ENCODE measurements at regions not wholly inside any gene's neighbourhood (a gene's known extent, or its start where the extent isn't known, plus 50 kb on each side); places are given as distances from the start of the nearest gene placed in this dataset.

GRCh38 chr7:25963733-25964132, 188.3 kb upstream of the NFE2L3 start:
- no peak for TF ChIP-seq CTCF (IDR thresholded peaks at IDR 0.05)
- no peak for TF ChIP-seq POLR2A (IDR thresholded peaks at IDR 0.05)
